Sigmoid colon (tissue), 6 donors: ENCODE measurements at regions not wholly inside any gene's neighbourhood (a gene's known extent, or its start where the extent isn't known, plus 50 kb on each side); places are given as distances from the start of the nearest gene placed in this dataset.

Experiments used
- DNase-seq: peaks from one replicate; pipeline ENCODE4 v3.0.0-alpha.2; 2019
- H3K27ac ChIP-seq, 4 donors: fragments of 200-600 bp; sonication (generic); one replicate each; pipeline ENCODE4 v1.5.1; 2016 to 2019; ENCODE audit warnings: mild to moderate bottlenecking in 1 of 4
- H3K27me3 ChIP-seq, 3 donors: fragments of 200-600 bp; sonication (generic); one replicate each; pipeline ENCODE4 v1.5.1; 2019; ENCODE audit warnings: mild to moderate bottlenecking in 1 of 3
- H3K36me3 ChIP-seq, 4 donors: fragments of 200-600 bp; sonication (generic); one replicate each; pipeline ENCODE4 v1.5.1; 2016 to 2019
- H3K4me1 ChIP-seq, 4 donors: fragments of 200-600 bp; sonication (generic); one replicate each; pipeline ENCODE4 v1.5.1; 2017 to 2019
- H3K4me3 ChIP-seq, 4 donors: fragments of 200-600 bp; sonication (generic); one replicate each; pipeline ENCODE4 v1.5.1; 2017 to 2019; ENCODE audit warnings: mild to moderate bottlenecking in 2 of 4, moderate library complexity in 1 of 4
- H3K9me3 ChIP-seq, 4 donors: fragments of 200-600 bp in 3 of 4; sonication (generic) in 3 of 4; one replicate each; pipeline versions ENCODE4 v1.5.1 to v1.6.1; 2013 to 2019
- EP300 ChIP-seq, 4 donors: sonication (generic); formaldehyde crosslinking; IDR thresholded peaks; one replicate each; pipeline ENCODE4 v1.6.1; 2017; ENCODE audit warnings: antibody characterized with exemption in 4 of 4
- POLR2A ChIP-seq, 2 donors: fragments of 450-650 bp; IDR thresholded peaks; one replicate each; pipeline ENCODE4 v1.6.1; 2016; ENCODE audit warnings: antibody characterized with exemption in 2 of 2, mild to moderate bottlenecking in 2 of 2, moderate library complexity in 2 of 2
- POLR2AphosphoS5 ChIP-seq, 4 donors: sonication (generic); formaldehyde crosslinking; IDR thresholded peaks; one replicate each; pipeline ENCODE4 v1.6.1; 2017; ENCODE audit warnings: antibody characterized with exemption in 4 of 4
- WGBS, 2 donors: extraction: QIAGEN DNeasy Blood & Tissue Kit; methylation state at CpG; one replicate each; pipeline ENCODE4 v1.1.7; 2013; 5-methylcytosine and 5-hydroxymethylcytosine counted together
- intact Hi-C: fragments of 100-400 bp; cut with DNase I; formaldehyde crosslinking; loops from one replicate; pipeline ENCODE4 v1.15.1; 2023
- TF ChIP-seq, protein P1 (sequence below), 4 experiments: fragments of 450-650 bp in 3 of 4; fragments of 200-600 bp in 1 of 4; IDR thresholded peaks; one replicate each; pipeline ENCODE4 v1.5.1; 2016 to 2019; ENCODE audit warnings: antibody characterized with exemption in 4 of 4, mild to moderate bottlenecking in 3 of 4, moderate library complexity in 2 of 4
- donor health status: healthy with polysubstance abuse.
- donor health status: healthy.

- Histone ChIP-seq H3K27ac (no peak overlapping the region), H3K36me3 (no peaks in the 10 kb centered on the region), H3K27me3 (no peaks in the 10 kb centered on the region), H3K9me3 (no peaks in the 10 kb centered on the region), H3K4me1 (peaks cover 0 to 3% (median 0%) of the 10 kb centered on the region in 4 donors), H3K4me3 (no peak overlapping the region)
- TF ChIP-seq, protein P1, sequence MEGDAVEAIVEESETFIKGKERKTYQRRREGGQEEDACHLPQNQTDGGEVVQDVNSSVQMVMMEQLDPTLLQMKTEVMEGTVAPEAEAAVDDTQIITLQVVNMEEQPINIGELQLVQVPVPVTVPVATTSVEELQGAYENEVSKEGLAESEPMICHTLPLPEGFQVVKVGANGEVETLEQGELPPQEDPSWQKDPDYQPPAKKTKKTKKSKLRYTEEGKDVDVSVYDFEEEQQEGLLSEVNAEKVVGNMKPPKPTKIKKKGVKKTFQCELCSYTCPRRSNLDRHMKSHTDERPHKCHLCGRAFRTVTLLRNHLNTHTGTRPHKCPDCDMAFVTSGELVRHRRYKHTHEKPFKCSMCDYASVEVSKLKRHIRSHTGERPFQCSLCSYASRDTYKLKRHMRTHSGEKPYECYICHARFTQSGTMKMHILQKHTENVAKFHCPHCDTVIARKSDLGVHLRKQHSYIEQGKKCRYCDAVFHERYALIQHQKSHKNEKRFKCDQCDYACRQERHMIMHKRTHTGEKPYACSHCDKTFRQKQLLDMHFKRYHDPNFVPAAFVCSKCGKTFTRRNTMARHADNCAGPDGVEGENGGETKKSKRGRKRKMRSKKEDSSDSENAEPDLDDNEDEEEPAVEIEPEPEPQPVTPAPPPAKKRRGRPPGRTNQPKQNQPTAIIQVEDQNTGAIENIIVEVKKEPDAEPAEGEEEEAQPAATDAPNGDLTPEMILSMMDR (IDR thresholded peaks at IDR 0.05), result no peak
- TF ChIP-seq POLR2A (IDR thresholded peaks at IDR 0.05) (no peak), EP300 (IDR thresholded peaks at IDR 0.05) (no peak), POLR2AphosphoS5 (IDR thresholded peaks at IDR 0.05) (no peak)
- 82 to 94% methylated on average over 3 of the region's 3 CpGs for WGBS, 2 donors
- intact Hi-C loops, result no loop called here
- no peak for DNase-seq
Observed at GRCh38 chr12:115109863-115110262, 425.9 kb upstream of the TBX3 start.

GRCh38 chr12:115108129-115109100 is 424.4 kb upstream of the TBX3 start:
- no peak overlapping the region for H3K4me3 ChIP-seq
- no peak overlapping the region for H3K27ac ChIP-seq
- peaks cover 0 to 3% (median 0%) of the 10 kb centered on the region in 4 donors for H3K4me1 ChIP-seq
- no peaks in the 10 kb centered on the region for H3K27me3 ChIP-seq
- H3K36me3 ChIP-seq, result no peaks in the 10 kb centered on the region
- intact Hi-C loops, result no loop called here
- no peak for TF ChIP-seq EP300 (IDR thresholded peaks at IDR 0.05)
- no peak for TF ChIP-seq POLR2A (IDR thresholded peaks at IDR 0.05)
- TF ChIP-seq, protein P1 (IDR thresholded peaks at IDR 0.05), result no peak
- TF ChIP-seq POLR2AphosphoS5 (IDR thresholded peaks at IDR 0.05), result no peak
- no peaks in the 10 kb centered on the region for H3K9me3 ChIP-seq
- 76 to 91% methylated on average over 3 of the region's 3 CpGs for WGBS, 2 donors
- no peak for DNase-seq

DNA sequence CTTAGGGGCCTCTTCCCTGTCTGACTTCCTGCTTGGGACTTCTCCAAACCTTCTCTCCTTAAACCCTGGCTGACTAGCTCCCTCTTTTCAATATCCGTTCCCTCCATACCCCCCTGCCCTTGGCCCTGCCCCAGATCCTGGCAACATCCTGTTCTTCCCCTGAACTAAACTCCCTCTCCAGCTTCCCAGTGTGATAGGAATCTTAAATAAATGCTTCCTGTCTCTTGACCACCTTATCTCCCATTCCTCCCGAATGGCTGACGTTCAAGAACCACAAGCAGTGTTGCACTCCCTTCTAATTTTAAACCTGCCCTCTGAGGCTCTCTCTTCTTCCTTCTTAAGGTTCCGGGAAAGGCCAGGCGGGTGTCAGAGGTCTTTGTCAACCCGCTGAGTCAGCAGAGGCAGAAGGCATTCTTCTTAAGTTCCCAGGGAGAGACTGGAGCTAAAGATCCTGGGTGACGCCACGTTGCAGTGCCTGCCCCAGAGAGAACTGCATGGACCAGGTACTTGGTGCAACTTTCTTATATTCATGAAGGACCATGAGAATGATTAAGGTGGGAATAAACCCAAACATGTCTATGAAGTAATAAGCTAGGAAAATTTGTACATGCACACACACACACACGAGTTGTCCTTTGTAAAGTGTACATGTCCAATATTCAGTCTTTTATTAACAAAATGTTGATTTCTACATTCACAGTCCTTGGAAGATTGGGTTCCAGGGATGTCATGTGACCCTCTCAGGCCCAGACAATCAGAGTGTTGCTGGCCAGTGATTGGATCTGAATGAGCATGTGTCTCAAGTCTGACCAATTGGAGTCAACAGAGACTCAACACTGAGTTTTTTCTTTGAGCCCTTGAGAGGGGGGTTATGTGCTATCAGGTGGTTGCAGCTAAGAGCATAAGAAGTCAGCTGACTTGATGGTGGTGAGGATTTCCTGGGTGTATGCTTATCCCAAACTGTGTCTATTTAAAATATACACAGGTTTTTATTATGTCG is 420.2 kb upstream of the TBX3 start:
- H3K9me3 ChIP-seq, result no peaks in the 10 kb centered on the region
- DNase-seq, result no peak
- WGBS, 2 donors, result 58 to 84% methylated on average over 10 of the region's 10 CpGs

GRCh38 chr12:115102450-115102849 is 418.5 kb upstream of the TBX3 start:
- no peaks in the 10 kb centered on the region for H3K4me1 ChIP-seq
- DNase-seq, result no peak
- 83 to 86% methylated on average over 5 of the region's 5 CpGs for WGBS, 2 donors
- no peaks in the 10 kb centered on the region for H3K36me3 ChIP-seq
- H3K27me3 ChIP-seq, result no peaks in the 10 kb centered on the region
- TF ChIP-seq, protein P1 (IDR thresholded peaks at IDR 0.05), result no peak
- TF ChIP-seq EP300 (IDR thresholded peaks at IDR 0.05) (no peak), POLR2AphosphoS5 (IDR thresholded peaks at IDR 0.05) (no peak), POLR2A (IDR thresholded peaks at IDR 0.05) (no peak)
- H3K9me3 ChIP-seq, result no peaks in the 10 kb centered on the region
- H3K27ac ChIP-seq, result no peak overlapping the region
- no peak overlapping the region for H3K4me3 ChIP-seq
- intact Hi-C loops, result no loop called here

More for the DNA sequence above, 420.2 kb upstream of the TBX3 start:
- Histone ChIP-seq H3K27ac (no peak overlapping the region), H3K36me3 (no peaks in the 10 kb centered on the region), H3K4me1 (no peaks in the 10 kb centered on the region), H3K4me3 (no peak overlapping the region), H3K27me3 (no peaks in the 10 kb centered on the region)
- intact Hi-C loops, result no loop called here
- TF ChIP-seq POLR2A (IDR thresholded peaks at IDR 0.05) (no peak), POLR2AphosphoS5 (IDR thresholded peaks at IDR 0.05) (no peak), EP300 (IDR thresholded peaks at IDR 0.05) (no peak)
- TF ChIP-seq, protein P1 (IDR thresholded peaks at IDR 0.05), result no peak
